WTC11 (cell line): ENCODE measurements at regions not wholly inside any gene's neighbourhood (a gene's known extent, or its start where the extent isn't known, plus 50 kb on each side); places are given as distances from the start of the nearest gene placed in this dataset.

Source experiments
- ATAC-seq: fragments of 200-7000 bp; cut with Tn5 transposase; 2 replicates; pipeline ENCODE4 v1.10.0; 2021; ENCODE audit warnings: mild to moderate bottlenecking, moderate library complexity
- CTCF ChIA-PET: fragments of 300-600 bp; sonication (Branson Sonifier 250); formaldehyde crosslinking; loops from one replicate; lab custom pipeline; 2021; ENCODE audit warnings: antibody characterized with exemption; lab: Charles Lee
- POLR2A ChIA-PET: fragments of 350-600 bp; sonication (Branson Sonifier 250); formaldehyde crosslinking; loops from one replicate; lab custom pipeline; 2021; ENCODE audit warnings: antibody characterized with exemption; lab: Charles Lee
- DNase-seq: peaks from one replicate; pipeline ENCODE4 v3.0.0; 2021; ENCODE audit warnings: low spot score
- H3K27ac Mint-ChIP-seq: 2 replicates; pipeline ENCODE4 v1.8.0; 2021; ENCODE audit warnings: mixed read lengths
- H3K27me3 Mint-ChIP-seq: 2 replicates; pipeline ENCODE4 v1.8.0; 2021; ENCODE audit warnings: low read depth, mild to moderate bottlenecking, moderate library complexity, mixed read lengths
- H3K36me3 Mint-ChIP-seq: 2 replicates; pipeline ENCODE4 v1.8.0; 2021; ENCODE audit warnings: mixed read lengths
- H3K4me1 Mint-ChIP-seq: 2 replicates; pipeline ENCODE4 v1.8.0; 2022; ENCODE audit warnings: mixed read lengths
- H3K4me3 Mint-ChIP-seq: 2 replicates; pipeline ENCODE4 v1.8.0; 2021; ENCODE audit warnings: mild to moderate bottlenecking, moderate library complexity, mixed read lengths
- H3K9me3 Mint-ChIP-seq: 2 replicates; pipeline ENCODE4 v1.8.0; 2021; ENCODE audit warnings: mixed read lengths
- ATF1 ChIP-seq: sonication (generic); formaldehyde crosslinking; IDR thresholded peaks from 2 replicates; pipeline ENCODE4 v1.8.1; 2023; ENCODE audit warnings: mild to moderate bottlenecking, moderate library complexity, missing genetic modification reagents
- CBFB ChIP-seq: sonication (generic); formaldehyde crosslinking; IDR thresholded peaks from 2 replicates; pipeline ENCODE4 v1.8.1; 2022; ENCODE audit warnings: mild to moderate bottlenecking, low read depth, missing genetic modification reagents
- EMX1 ChIP-seq: fragments of 250-450 bp; sonication (Bioruptor Pico); IDR thresholded peaks from 2 replicates; pipeline ENCODE4 v1.8.0; 2021; ENCODE audit warnings: mild to moderate bottlenecking
- ESRRA ChIP-seq: sonication (generic); formaldehyde crosslinking; IDR thresholded peaks from 2 replicates; pipeline ENCODE4 v1.8.1; 2022; ENCODE audit warnings: mild to moderate bottlenecking, missing genetic modification reagents, borderline replicate concordance
- GTF2I ChIP-seq: fragments of 250-450 bp; sonication (Bioruptor Pico); conservative IDR thresholded peaks from 2 replicates; pipeline ENCODE4 v1.4.0; 2021; ENCODE audit warnings: mild to moderate bottlenecking
- MYBL2 ChIP-seq: sonication (generic); formaldehyde crosslinking; IDR thresholded peaks from 2 replicates; pipeline ENCODE4 v1.8.1; 2023; ENCODE audit warnings: mild to moderate bottlenecking, moderate library complexity, missing genetic modification reagents
- NFATC4 ChIP-seq: fragments of 250-450 bp; sonication (Bioruptor Pico); IDR thresholded peaks from 2 replicates; pipeline ENCODE4 v1.9.0; 2021; ENCODE audit warnings: mild to moderate bottlenecking
- NFE2L1 ChIP-seq: sonication (generic); formaldehyde crosslinking; IDR thresholded peaks from 2 replicates; pipeline ENCODE4 v1.8.1; 2023; ENCODE audit warnings: missing genetic modification reagents
- NFYB ChIP-seq: sonication (generic); formaldehyde crosslinking; conservative IDR thresholded peaks from 2 replicates; pipeline ENCODE4 v1.8.0; 2022; ENCODE audit warnings: low read depth, missing genetic modification reagents
- NR3C1 ChIP-seq: sonication (generic); formaldehyde crosslinking; conservative IDR thresholded peaks from 2 replicates; pipeline ENCODE4 v1.8.1; 2023; ENCODE audit warnings: low read depth, mild to moderate bottlenecking, missing genetic modification reagents
- OVOL2 ChIP-seq: fragments of 250-450 bp; sonication (Bioruptor Pico); IDR thresholded peaks from 2 replicates; pipeline ENCODE4 v1.9.0; 2021; ENCODE audit warnings: mild to moderate bottlenecking, borderline replicate concordance
- SMAD3 ChIP-seq: sonication (generic); formaldehyde crosslinking; IDR thresholded peaks from 2 replicates; pipeline ENCODE4 v1.8.0; 2022; ENCODE audit warnings: missing genetic modification reagents, mild to moderate bottlenecking, borderline replicate concordance
- USF2 ChIP-seq: sonication (generic); formaldehyde crosslinking; IDR thresholded peaks from 2 replicates; pipeline ENCODE4 v1.8.1; 2023; ENCODE audit warnings: mild to moderate bottlenecking, missing genetic modification reagents, moderate library complexity
- ZBTB21 ChIP-seq: sonication (generic); formaldehyde crosslinking; IDR thresholded peaks from 2 replicates; pipeline ENCODE4 v1.8.1; 2023; ENCODE audit warnings: mild to moderate bottlenecking, missing genetic modification reagents, borderline replicate concordance
- ZNF423 ChIP-seq: fragments of 250-450 bp; sonication (Bioruptor Pico); IDR thresholded peaks from 2 replicates; pipeline ENCODE4 v2.1.2; 2022; ENCODE audit warnings: mild to moderate bottlenecking, moderate library complexity
- ZNF512 ChIP-seq: sonication (generic); formaldehyde crosslinking; IDR thresholded peaks from 2 replicates; pipeline ENCODE4 v1.8.1; 2022; ENCODE audit warnings: missing genetic modification reagents, borderline replicate concordance
- ZNF532 ChIP-seq: fragments of 250-450 bp; sonication (Bioruptor Pico); IDR thresholded peaks from 2 replicates; pipeline ENCODE4 v1.9.0; 2021; ENCODE audit warnings: mild to moderate bottlenecking, borderline replicate concordance
- TF ChIP-seq, protein P1 (sequence below): sonication (generic); formaldehyde crosslinking; IDR thresholded peaks from 2 replicates; pipeline ENCODE4 v1.8.0; 2023; ENCODE audit warnings: missing genetic modification reagents, mild to moderate bottlenecking, borderline replicate concordance
- TF ChIP-seq, protein P2 (sequence below): sonication (generic); formaldehyde crosslinking; IDR thresholded peaks from 2 replicates; pipeline ENCODE4 v1.8.1; 2023; ENCODE audit warnings: mild to moderate bottlenecking, missing genetic modification reagents
- TF ChIP-seq, protein P3 (sequence below): sonication (generic); formaldehyde crosslinking; conservative IDR thresholded peaks from 2 replicates; pipeline ENCODE4 v1.8.1; 2022; ENCODE audit warnings: mild to moderate bottlenecking, missing genetic modification reagents

DNA sequence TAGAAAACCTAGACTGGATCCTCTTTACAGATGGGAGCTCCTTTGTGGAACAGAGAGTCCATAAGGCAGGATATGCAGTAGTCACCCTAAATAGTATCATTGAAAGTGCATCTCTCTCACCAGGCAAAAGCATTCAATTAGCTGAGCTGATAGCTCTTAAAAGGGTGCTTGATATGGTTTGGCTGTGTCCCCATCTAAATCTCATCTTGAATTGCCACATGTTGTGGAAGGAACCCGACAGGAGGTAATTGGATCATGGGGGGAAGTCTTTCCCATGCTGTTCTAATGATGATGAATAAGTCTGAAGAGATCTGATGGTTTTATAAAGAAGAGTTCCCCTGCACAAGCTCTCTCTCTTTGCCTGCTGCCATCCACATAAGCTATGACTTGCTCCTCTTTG lies 96.2 kb upstream of the RMP24 start (continued):
- TF ChIP-seq, protein P1, sequence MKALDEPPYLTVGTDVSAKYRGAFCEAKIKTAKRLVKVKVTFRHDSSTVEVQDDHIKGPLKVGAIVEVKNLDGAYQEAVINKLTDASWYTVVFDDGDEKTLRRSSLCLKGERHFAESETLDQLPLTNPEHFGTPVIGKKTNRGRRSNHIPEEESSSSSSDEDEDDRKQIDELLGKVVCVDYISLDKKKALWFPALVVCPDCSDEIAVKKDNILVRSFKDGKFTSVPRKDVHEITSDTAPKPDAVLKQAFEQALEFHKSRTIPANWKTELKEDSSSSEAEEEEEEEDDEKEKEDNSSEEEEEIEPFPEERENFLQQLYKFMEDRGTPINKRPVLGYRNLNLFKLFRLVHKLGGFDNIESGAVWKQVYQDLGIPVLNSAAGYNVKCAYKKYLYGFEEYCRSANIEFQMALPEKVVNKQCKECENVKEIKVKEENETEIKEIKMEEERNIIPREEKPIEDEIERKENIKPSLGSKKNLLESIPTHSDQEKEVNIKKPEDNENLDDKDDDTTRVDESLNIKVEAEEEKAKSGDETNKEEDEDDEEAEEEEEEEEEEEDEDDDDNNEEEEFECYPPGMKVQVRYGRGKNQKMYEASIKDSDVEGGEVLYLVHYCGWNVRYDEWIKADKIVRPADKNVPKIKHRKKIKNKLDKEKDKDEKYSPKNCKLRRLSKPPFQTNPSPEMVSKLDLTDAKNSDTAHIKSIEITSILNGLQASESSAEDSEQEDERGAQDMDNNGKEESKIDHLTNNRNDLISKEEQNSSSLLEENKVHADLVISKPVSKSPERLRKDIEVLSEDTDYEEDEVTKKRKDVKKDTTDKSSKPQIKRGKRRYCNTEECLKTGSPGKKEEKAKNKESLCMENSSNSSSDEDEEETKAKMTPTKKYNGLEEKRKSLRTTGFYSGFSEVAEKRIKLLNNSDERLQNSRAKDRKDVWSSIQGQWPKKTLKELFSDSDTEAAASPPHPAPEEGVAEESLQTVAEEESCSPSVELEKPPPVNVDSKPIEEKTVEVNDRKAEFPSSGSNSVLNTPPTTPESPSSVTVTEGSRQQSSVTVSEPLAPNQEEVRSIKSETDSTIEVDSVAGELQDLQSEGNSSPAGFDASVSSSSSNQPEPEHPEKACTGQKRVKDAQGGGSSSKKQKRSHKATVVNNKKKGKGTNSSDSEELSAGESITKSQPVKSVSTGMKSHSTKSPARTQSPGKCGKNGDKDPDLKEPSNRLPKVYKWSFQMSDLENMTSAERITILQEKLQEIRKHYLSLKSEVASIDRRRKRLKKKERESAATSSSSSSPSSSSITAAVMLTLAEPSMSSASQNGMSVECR = no peak
- TF ChIP-seq ESRRA (CRISPR knock-in tag) (no peak), ZBTB21 (no peak), ATF1 (no peak), CBFB (no peak), NFYB (CRISPR knock-in tag) (no peak), EMX1 (CRISPR knock-in tag) (no peak), SMAD3 (CRISPR knock-in tag) (no peak), NFATC4 (CRISPR knock-in tag) (no peak)
- TF ChIP-seq, protein P2, sequence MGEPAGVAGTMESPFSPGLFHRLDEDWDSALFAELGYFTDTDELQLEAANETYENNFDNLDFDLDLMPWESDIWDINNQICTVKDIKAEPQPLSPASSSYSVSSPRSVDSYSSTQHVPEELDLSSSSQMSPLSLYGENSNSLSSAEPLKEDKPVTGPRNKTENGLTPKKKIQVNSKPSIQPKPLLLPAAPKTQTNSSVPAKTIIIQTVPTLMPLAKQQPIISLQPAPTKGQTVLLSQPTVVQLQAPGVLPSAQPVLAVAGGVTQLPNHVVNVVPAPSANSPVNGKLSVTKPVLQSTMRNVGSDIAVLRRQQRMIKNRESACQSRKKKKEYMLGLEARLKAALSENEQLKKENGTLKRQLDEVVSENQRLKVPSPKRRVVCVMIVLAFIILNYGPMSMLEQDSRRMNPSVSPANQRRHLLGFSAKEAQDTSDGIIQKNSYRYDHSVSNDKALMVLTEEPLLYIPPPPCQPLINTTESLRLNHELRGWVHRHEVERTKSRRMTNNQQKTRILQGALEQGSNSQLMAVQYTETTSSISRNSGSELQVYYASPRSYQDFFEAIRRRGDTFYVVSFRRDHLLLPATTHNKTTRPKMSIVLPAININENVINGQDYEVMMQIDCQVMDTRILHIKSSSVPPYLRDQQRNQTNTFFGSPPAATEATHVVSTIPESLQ (CRISPR knock-in tag) = no peak

- Mint-ChIP-seq H3K27ac (peak overlapping the region; percentile 60; the same call in 1 of the 2 replicates), H3K9me3 (no peaks in the 10 kb centered on the region), H3K4me3 (no peak overlapping the region), H3K27me3 (no peaks in the 10 kb centered on the region), H3K36me3 (no peaks in the 10 kb centered on the region), H3K4me1 (peaks cover 58% of the 10 kb centered on the region)
- DNase-seq (no peak), ATAC-seq (no peak)
- ChIA-PET POLR2A (no interaction called here), CTCF (interaction anchor here (0.9 to 1.2 kb wide), 3 partner anchors 69 to 137 kb away, joined by 3 to 4 read pairs (median 3); no protein-coding TSS in a partner anchor)
- TF ChIP-seq, protein P3, sequence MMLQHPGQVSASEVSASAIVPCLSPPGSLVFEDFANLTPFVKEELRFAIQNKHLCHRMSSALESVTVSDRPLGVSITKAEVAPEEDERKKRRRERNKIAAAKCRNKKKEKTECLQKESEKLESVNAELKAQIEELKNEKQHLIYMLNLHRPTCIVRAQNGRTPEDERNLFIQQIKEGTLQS (CRISPR knock-in tag) = no peak
- TF ChIP-seq EMX1 (CRISPR knock-in tag) (peak; percentile 35; the same call in 1 of the 2 replicates), NR3C1 (CRISPR knock-in tag) (no peak), OVOL2 (CRISPR knock-in tag) (no peak), ZNF423 (0 out of 2 replicates have a peak, but pooled peaks have one; percentile 28), ZNF512 (CRISPR knock-in tag) (0 out of 2 replicates have a peak, but pooled peaks have one; percentile 17)
Measured at GRCh38 chr18:35880788-35881455, 91.6 kb upstream of the RMP24 start.

- DNase-seq = no peak
- POLR2A ChIA-PET = no interaction called here
- H3K4me3 Mint-ChIP-seq = no peak overlapping the region
- ATAC-seq = peak; percentile 35; the same call in 1 of the 2 replicates
- peaks cover 13% of the 10 kb centered on the region for H3K36me3 Mint-ChIP-seq
- H3K27me3 Mint-ChIP-seq = no peaks in the 10 kb centered on the region
- CTCF ChIA-PET = interaction anchor here (0.7 to 1.5 kb wide), 3 partner anchors 11 to 62 kb away, joined by 4 to 5 read pairs (median 4); no protein-coding TSS in a partner anchor
- H3K4me1 Mint-ChIP-seq = peaks cover 50% of the 10 kb centered on the region
- H3K9me3 Mint-ChIP-seq = peaks cover 15% of the 10 kb centered on the region
- peak overlapping the region; percentile 78; the same call in 1 of the 2 replicates for H3K27ac Mint-ChIP-seq
- TF ChIP-seq USF2 (CRISPR knock-in tag) (no peak), MYBL2 (CRISPR knock-in tag) (no peak), ESRRA (CRISPR knock-in tag) (no peak), ZNF532 (CRISPR knock-in tag) (no peak), GTF2I (CRISPR knock-in tag) (no peak), NFE2L1 (CRISPR knock-in tag) (no peak)
Measured at GRCh38 chr18:35888329-35888728, 84.2 kb upstream of the RMP24 start.
